Brain microvascular endothelial cell (primary cell): ENCODE measurements at regions not wholly inside any gene's neighbourhood (a gene's known extent, or its start where the extent isn't known, plus 50 kb on each side); places are given as distances from the start of the nearest gene placed in this dataset.

Source experiments
- DNase-seq: peaks from one replicate; pipeline ENCODE4 v3.0.0-alpha.2; 2020
- H3K27ac ChIP-seq: fragments of 250-450 bp; sonication (Bioruptor Pico); 2 replicates; pipeline ENCODE4 v1.5.1; 2020; ENCODE audit warnings: mild to moderate bottlenecking, moderate library complexity
- H3K27me3 ChIP-seq: fragments of 250-450 bp; sonication (Bioruptor Pico); replicated peaks from 2 replicates; pipeline ENCODE4 v1.5.1; 2020; ENCODE audit warnings: mild to moderate bottlenecking
- H3K36me3 ChIP-seq: fragments of 250-450 bp; sonication (Bioruptor Pico); replicated peaks from 2 replicates; pipeline ENCODE4 v1.5.1; 2020; ENCODE audit warnings: mild to moderate bottlenecking
- H3K4me3 ChIP-seq: 2 replicates; pipeline ENCODE4 v1.5.1; 2011; ENCODE audit warnings: low read depth, mild to moderate bottlenecking, control low read depth, low read length, moderate library complexity
- CTCF ChIP-seq: IDR thresholded peaks from 2 replicates; pipeline ENCODE4 v1.5.1; 2011; ENCODE audit warnings: low read depth, mild to moderate bottlenecking, moderate library complexity, low read length, control low read depth, inconsistent platforms; ENCODE audit errors: missing control alignments
- in situ Hi-C: cut with HindIII; loops from 2 replicates; pipeline ENCODE4 v1.10.0; 2017; ENCODE audit warnings: low sequenced_read_pairs, low pct_ligation_motif_present

GRCh38 chr1:14320518-14320917 is 278.0 kb upstream of the KAZN start:
- no peak overlapping the region for H3K27ac ChIP-seq
- in situ Hi-C loops = no loop called here
- H3K4me3 ChIP-seq = no peak overlapping the region
- no peak for DNase-seq
- no peaks in the 10 kb centered on the region for H3K36me3 ChIP-seq
- TF ChIP-seq CTCF = no peak
- no peaks in the 10 kb centered on the region for H3K27me3 ChIP-seq

DNA sequence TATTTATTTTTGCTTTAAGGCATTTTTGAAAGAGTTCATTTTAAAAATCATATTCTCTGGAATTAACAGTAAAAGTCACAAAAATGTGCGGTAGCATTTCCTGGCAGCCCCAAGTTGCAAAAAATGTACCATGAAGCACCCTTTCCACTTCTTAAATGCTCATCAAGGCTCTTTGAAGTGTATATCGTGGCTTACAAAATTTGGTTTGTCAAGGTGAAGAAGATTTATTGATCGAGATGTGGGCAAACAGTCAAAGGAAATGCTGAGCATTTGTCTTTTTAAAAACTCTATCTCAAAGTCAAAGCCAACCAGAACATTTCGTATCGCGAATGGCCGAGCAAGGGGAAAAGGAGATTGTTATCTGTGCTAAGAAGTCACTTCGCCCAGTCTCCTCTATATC is 277.5 kb upstream of the KAZN start:
- Histone ChIP-seq H3K36me3 (no peaks in the 10 kb centered on the region), H3K4me3 (no peak overlapping the region), H3K27me3 (no peaks in the 10 kb centered on the region), H3K27ac (no peak overlapping the region)
- in situ Hi-C loops = no loop called here
- TF ChIP-seq CTCF = no peak
- no peak for DNase-seq

DNA sequence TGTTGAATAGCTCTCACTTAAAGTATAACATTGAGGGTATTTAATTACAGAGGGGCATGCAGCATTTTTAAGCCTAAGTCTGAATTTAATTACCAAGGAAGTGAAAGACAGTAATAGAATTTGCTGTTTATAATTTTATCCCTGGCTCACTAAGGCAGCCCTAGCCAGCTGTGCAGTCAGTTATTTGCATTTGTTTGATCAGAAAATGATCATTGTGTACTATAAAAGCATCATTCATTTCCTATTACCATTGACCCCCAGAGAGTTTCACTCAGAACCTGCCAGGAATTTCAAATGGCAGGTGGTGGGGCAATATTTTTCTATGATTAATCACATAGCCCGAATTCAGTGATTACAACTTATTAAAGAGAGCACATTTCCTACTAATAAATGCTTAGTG is 277.1 kb upstream of the KAZN start:
- TF ChIP-seq CTCF = no peak
- no peaks in the 10 kb centered on the region for H3K27me3 ChIP-seq
- DNase-seq = no peak
- H3K27ac ChIP-seq = no peak overlapping the region
- H3K4me3 ChIP-seq = no peak overlapping the region
- in situ Hi-C loops = no loop called here
- no peaks in the 10 kb centered on the region for H3K36me3 ChIP-seq

DNA sequence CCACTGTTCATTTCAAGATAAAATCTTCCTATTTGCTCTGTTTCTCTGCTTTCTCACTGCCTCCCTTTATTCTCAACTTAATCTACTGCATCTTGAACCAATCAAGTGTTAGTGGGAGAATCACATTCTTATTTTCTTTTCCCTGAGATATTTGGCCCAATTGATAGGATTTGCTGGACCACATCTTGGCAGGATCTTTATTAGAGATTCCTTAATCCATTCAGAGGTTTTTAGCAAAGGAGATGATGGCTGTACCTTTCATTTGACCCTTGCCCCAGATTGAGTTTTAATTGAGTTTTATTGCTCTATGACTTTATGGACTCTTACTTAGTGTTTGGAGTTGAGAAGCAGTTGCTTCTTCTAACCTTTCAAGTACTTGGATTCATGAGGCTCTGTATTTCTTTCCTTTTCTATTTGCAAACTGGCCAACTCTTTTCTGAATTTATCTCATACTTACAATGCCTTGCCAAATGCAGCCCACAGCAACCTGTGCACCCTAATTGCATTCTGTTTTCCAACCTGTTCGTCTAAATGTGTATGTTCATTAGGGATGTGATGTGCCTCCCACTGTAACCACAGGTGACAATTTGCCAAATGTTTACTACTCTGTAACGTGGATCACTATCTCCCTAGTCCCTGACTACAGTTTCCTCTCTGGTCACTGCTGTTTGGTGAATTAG is 274.8 kb upstream of the KAZN start:
- in situ Hi-C loops = no loop called here
- Histone ChIP-seq H3K27me3 (no peaks in the 10 kb centered on the region), H3K36me3 (no peaks in the 10 kb centered on the region), H3K27ac (no peak overlapping the region), H3K4me3 (no peak overlapping the region)
- no peak for TF ChIP-seq CTCF
- DNase-seq = no peak

GRCh38 chr1:14324248-14324630 is 274.2 kb upstream of the KAZN start:
- TF ChIP-seq CTCF = no peak
- Histone ChIP-seq H3K4me3 (no peak overlapping the region), H3K27me3 (no peaks in the 10 kb centered on the region), H3K27ac (no peak overlapping the region), H3K36me3 (no peaks in the 10 kb centered on the region)
- in situ Hi-C loops = no loop called here
- no peak for DNase-seq

- Histone ChIP-seq H3K4me3 (no peak overlapping the region), H3K36me3 (no peaks in the 10 kb centered on the region), H3K27me3 (no peaks in the 10 kb centered on the region), H3K27ac (no peak overlapping the region)
- TF ChIP-seq CTCF = no peak
- in situ Hi-C loops = no loop called here
- no peak for DNase-seq
Observed at GRCh38 chr1:14326857-14327256, 271.6 kb upstream of the KAZN start.
